ENCODE measurements at regions not wholly inside any gene's neighbourhood (a gene's known extent, or its start where the extent isn't known, plus 50 kb on each side); places are given as distances from the start of the nearest gene placed in this dataset.
"Not testable (repeated sequence)": the region's sequence is repeated elsewhere in the genome, so short reads cannot be mapped to it uniquely, and the experiment has no call there.

GRCh38 chrY:12305456-12305855 lies 395.6 kb upstream of the USP9Y start:
- H3K4me3 Mint-ChIP-seq, result no peak overlapping the region
- H3K4me1 Mint-ChIP-seq, result peaks cover 4% of the 10 kb centered on the region
- H3K27me3 Mint-ChIP-seq, result no peaks in the 10 kb centered on the region
- ATAC-seq (ENCODE audit: low read depth) (no peak), DNase-seq (no peak)
- no peaks in the 10 kb centered on the region for H3K36me3 Mint-ChIP-seq
- POLR2A ChIA-PET, result no interaction called here
- H3K27ac Mint-ChIP-seq, result no peak overlapping the region
- no peaks in the 10 kb centered on the region for H3K9me3 Mint-ChIP-seq

- no peak for DNase-seq
- POLR2A ChIA-PET, result no interaction called here
Observed at GRCh38 chrY:12309212-12309611, 391.8 kb upstream of the USP9Y start.

GRCh38 chrY:12310832-12311231 lies 390.2 kb upstream of the USP9Y start:
- H3K4me3 Mint-ChIP-seq, result no peak overlapping the region
- H3K36me3 Mint-ChIP-seq, result no peaks in the 10 kb centered on the region
- ATAC-seq (ENCODE audit: low read depth) (no peak), DNase-seq (no peak)
- H3K4me1 Mint-ChIP-seq, result no peaks in the 10 kb centered on the region
- POLR2A ChIA-PET, result no interaction called here
- peaks cover 2% of the 10 kb centered on the region for H3K27me3 Mint-ChIP-seq
- no peaks in the 10 kb centered on the region for H3K9me3 Mint-ChIP-seq
- H3K27ac Mint-ChIP-seq, result no peak overlapping the region

More at GRCh38 chrY:12309212-12309611, 391.8 kb upstream of the USP9Y start:
- Mint-ChIP-seq H3K36me3 (no peaks in the 10 kb centered on the region), H3K27ac (no peak overlapping the region), H3K27me3 (peaks cover 2% of the 10 kb centered on the region), H3K4me1 (no peaks in the 10 kb centered on the region), H3K9me3 (no peaks in the 10 kb centered on the region), H3K4me3 (no peak overlapping the region)
- no peak for ATAC-seq (ENCODE audit: low read depth)

GRCh38 chrY:12327751-12328150 lies 373.3 kb upstream of the USP9Y start:
- no peaks in the 10 kb centered on the region for H3K9me3 Mint-ChIP-seq
- DNase-seq, result no peak
- no peaks in the 10 kb centered on the region for H3K27me3 Mint-ChIP-seq
- no peaks in the 10 kb centered on the region for H3K4me1 Mint-ChIP-seq
- no peak for ATAC-seq (ENCODE audit: low read depth)
- no peak overlapping the region for H3K4me3 Mint-ChIP-seq
- POLR2A ChIA-PET, result no interaction called here
- H3K36me3 Mint-ChIP-seq, result no peaks in the 10 kb centered on the region
- H3K27ac Mint-ChIP-seq, result no peak overlapping the region

GRCh38 chrY:12331917-12332316 lies 369.1 kb upstream of the USP9Y start:
- ATAC-seq (ENCODE audit: low read depth); H3K27ac Mint-ChIP-seq; H3K36me3 Mint-ChIP-seq; POLR2A ChIA-PET; H3K4me3 Mint-ChIP-seq; H3K27me3 Mint-ChIP-seq; H3K9me3 Mint-ChIP-seq; DNase-seq; H3K4me1 Mint-ChIP-seq: not testable (repeated sequence)

GRCh38 chrY:12343211-12343610 lies 357.8 kb upstream of the USP9Y start:
- Mint-ChIP-seq H3K27me3 (no peaks in the 10 kb centered on the region), H3K4me3 (no peak overlapping the region), H3K36me3 (no peaks in the 10 kb centered on the region), H3K4me1 (no peaks in the 10 kb centered on the region), H3K27ac (no peak overlapping the region), H3K9me3 (no peaks in the 10 kb centered on the region)
- no peak for ATAC-seq (ENCODE audit: low read depth)
- POLR2A ChIA-PET, result no interaction called here
- no peak for DNase-seq

- no peak overlapping the region for H3K4me3 Mint-ChIP-seq
- H3K9me3 Mint-ChIP-seq, result no peaks in the 10 kb centered on the region
- no peak for ATAC-seq (ENCODE audit: low read depth)
- DNase-seq, result no peak
- H3K36me3 Mint-ChIP-seq, result no peaks in the 10 kb centered on the region
- POLR2A ChIA-PET, result no interaction called here
- H3K4me1 Mint-ChIP-seq, result no peaks in the 10 kb centered on the region
- no peaks in the 10 kb centered on the region for H3K27me3 Mint-ChIP-seq
- H3K27ac Mint-ChIP-seq, result no peak overlapping the region
Observed at GRCh38 chrY:12348181-12348580, 352.9 kb upstream of the USP9Y start.

- H3K4me1 Mint-ChIP-seq, result no peaks in the 10 kb centered on the region
- H3K4me3 Mint-ChIP-seq, result no peak overlapping the region
- no peaks in the 10 kb centered on the region for H3K27me3 Mint-ChIP-seq
- ATAC-seq (ENCODE audit: low read depth) (no peak), DNase-seq (no peak)
- H3K36me3 Mint-ChIP-seq, result no peaks in the 10 kb centered on the region
- no peak overlapping the region for H3K27ac Mint-ChIP-seq
- no peaks in the 10 kb centered on the region for H3K9me3 Mint-ChIP-seq
- POLR2A ChIA-PET, result no interaction called here
Observed at GRCh38 chrY:12357204-12357603, 343.8 kb upstream of the USP9Y start.

GRCh38 chrY:12357655-12358054 lies 343.4 kb upstream of the USP9Y start:
- POLR2A ChIA-PET, result no interaction called here
- no peaks in the 10 kb centered on the region for H3K27me3 Mint-ChIP-seq
- no peak overlapping the region for H3K27ac Mint-ChIP-seq
- H3K36me3 Mint-ChIP-seq, result no peaks in the 10 kb centered on the region
- no peak for DNase-seq
- H3K9me3 Mint-ChIP-seq, result no peaks in the 10 kb centered on the region
- H3K4me1 Mint-ChIP-seq, result no peaks in the 10 kb centered on the region
- no peak overlapping the region for H3K4me3 Mint-ChIP-seq
- ATAC-seq (ENCODE audit: low read depth), result no peak

GRCh38 chrY:12358337-12358736 lies 342.7 kb upstream of the USP9Y start:
- no peak for ATAC-seq (ENCODE audit: low read depth)
- H3K4me3 Mint-ChIP-seq, result no peak overlapping the region
- H3K9me3 Mint-ChIP-seq, result no peaks in the 10 kb centered on the region
- no peak overlapping the region for H3K27ac Mint-ChIP-seq
- H3K4me1 Mint-ChIP-seq, result no peaks in the 10 kb centered on the region
- no peaks in the 10 kb centered on the region for H3K36me3 Mint-ChIP-seq
- POLR2A ChIA-PET, result no interaction called here
- DNase-seq, result no peak
- H3K27me3 Mint-ChIP-seq, result no peaks in the 10 kb centered on the region

GRCh38 chrY:12359867-12360266 lies 341.2 kb upstream of the USP9Y start:
- Mint-ChIP-seq H3K27ac (no peak overlapping the region), H3K36me3 (no peaks in the 10 kb centered on the region), H3K9me3 (no peaks in the 10 kb centered on the region), H3K4me1 (no peaks in the 10 kb centered on the region), H3K4me3 (no peak overlapping the region), H3K27me3 (no peaks in the 10 kb centered on the region)
- POLR2A ChIA-PET, result no interaction called here
- ATAC-seq (ENCODE audit: low read depth) (no peak), DNase-seq (no peak)

- Mint-ChIP-seq H3K4me1 (no peaks in the 10 kb centered on the region), H3K4me3 (no peak overlapping the region), H3K27me3 (no peaks in the 10 kb centered on the region), H3K9me3 (no peaks in the 10 kb centered on the region), H3K27ac (no peak overlapping the region), H3K36me3 (no peaks in the 10 kb centered on the region)
- DNase-seq (no peak), ATAC-seq (ENCODE audit: low read depth) (no peak)
- POLR2A ChIA-PET, result no interaction called here
Observed at GRCh38 chrY:12360496-12360895, 340.5 kb upstream of the USP9Y start.

GRCh38 chrY:12365311-12365910 lies 335.6 kb upstream of the USP9Y start:
- no peak overlapping the region for H3K27ac Mint-ChIP-seq
- H3K27me3 Mint-ChIP-seq, result no peaks in the 10 kb centered on the region
- H3K36me3 Mint-ChIP-seq, result no peaks in the 10 kb centered on the region
- no peaks in the 10 kb centered on the region for H3K4me1 Mint-ChIP-seq
- DNase-seq (no peak), ATAC-seq (ENCODE audit: low read depth) (no peak)
- POLR2A ChIA-PET, result no interaction called here
- no peaks in the 10 kb centered on the region for H3K9me3 Mint-ChIP-seq
- no peak overlapping the region for H3K4me3 Mint-ChIP-seq

GRCh38 chrY:12374588-12374987 lies 326.4 kb upstream of the USP9Y start:
- H3K36me3 Mint-ChIP-seq; H3K9me3 Mint-ChIP-seq; H3K4me1 Mint-ChIP-seq; H3K27ac Mint-ChIP-seq; POLR2A ChIA-PET; DNase-seq; ATAC-seq (ENCODE audit: low read depth); H3K27me3 Mint-ChIP-seq; H3K4me3 Mint-ChIP-seq: not testable (repeated sequence)

Data from activated naive CD8-positive, alpha-beta T cell treated with anti-CD3 and anti-CD28 coated beads, Interleukin-2, amount 10 ng/mL, durations not matched to agents 7 days and 5 days (primary cell).